Testis (tissue), 2 donors: ENCODE measurements at regions not wholly inside any gene's neighbourhood (a gene's known extent, or its start where the extent isn't known, plus 50 kb on each side); places are given as distances from the start of the nearest gene placed in this dataset.

Experiments used
- POLR2A ChIP-seq: fragments of 450-650 bp; IDR thresholded peaks from one replicate; pipeline ENCODE4 v1.6.1; 2017; ENCODE audit warnings: antibody characterized with exemption, mild to moderate bottlenecking, moderate library complexity
- TF ChIP-seq, protein P1 (sequence below), 3 experiments: fragments of 450-650 bp in 2 of 3; fragments of 200-600 bp in 1 of 3; sonication (generic) in 1 of 3; IDR thresholded peaks; one replicate each; pipeline ENCODE4 v1.5.1; 2016 to 2019; ENCODE audit warnings: antibody characterized with exemption in 3 of 3, mild to moderate bottlenecking in 2 of 3, moderate library complexity in 1 of 3

DNA sequence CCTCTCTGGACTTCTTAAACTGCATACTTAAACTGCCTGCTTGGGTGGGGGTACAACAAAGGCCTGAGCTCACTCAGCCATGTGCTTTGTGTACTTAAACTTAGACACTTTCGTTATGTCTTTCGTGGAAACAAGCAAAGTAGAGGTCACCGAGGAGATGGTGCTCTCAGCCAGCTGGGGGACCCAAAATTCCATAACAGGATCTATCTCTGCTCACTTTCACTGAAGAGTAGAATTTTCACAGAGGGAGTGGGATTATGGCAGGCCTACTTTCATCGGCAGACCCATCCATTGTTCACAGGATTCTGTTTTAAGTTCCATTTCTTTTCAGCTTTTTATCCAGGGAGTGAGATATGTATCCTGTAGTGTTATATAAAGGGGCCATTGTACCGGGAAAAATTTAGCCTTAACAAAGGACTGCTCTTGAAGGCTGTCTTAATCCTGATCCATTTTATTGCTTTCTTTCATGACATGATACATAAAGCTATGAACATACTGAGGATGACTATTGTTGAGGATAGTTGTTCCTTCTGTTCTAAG, 370.0 kb upstream of the GHITM start:
- TF ChIP-seq, protein P1, sequence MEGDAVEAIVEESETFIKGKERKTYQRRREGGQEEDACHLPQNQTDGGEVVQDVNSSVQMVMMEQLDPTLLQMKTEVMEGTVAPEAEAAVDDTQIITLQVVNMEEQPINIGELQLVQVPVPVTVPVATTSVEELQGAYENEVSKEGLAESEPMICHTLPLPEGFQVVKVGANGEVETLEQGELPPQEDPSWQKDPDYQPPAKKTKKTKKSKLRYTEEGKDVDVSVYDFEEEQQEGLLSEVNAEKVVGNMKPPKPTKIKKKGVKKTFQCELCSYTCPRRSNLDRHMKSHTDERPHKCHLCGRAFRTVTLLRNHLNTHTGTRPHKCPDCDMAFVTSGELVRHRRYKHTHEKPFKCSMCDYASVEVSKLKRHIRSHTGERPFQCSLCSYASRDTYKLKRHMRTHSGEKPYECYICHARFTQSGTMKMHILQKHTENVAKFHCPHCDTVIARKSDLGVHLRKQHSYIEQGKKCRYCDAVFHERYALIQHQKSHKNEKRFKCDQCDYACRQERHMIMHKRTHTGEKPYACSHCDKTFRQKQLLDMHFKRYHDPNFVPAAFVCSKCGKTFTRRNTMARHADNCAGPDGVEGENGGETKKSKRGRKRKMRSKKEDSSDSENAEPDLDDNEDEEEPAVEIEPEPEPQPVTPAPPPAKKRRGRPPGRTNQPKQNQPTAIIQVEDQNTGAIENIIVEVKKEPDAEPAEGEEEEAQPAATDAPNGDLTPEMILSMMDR (IDR thresholded peaks at IDR 0.05) = no peak
- no peak for TF ChIP-seq POLR2A
